Neural crest cell (in vitro differentiated cells): ENCODE measurements at regions not wholly inside any gene's neighbourhood (a gene's known extent, or its start where the extent isn't known, plus 50 kb on each side); places are given as distances from the start of the nearest gene placed in this dataset.

ENCODE experiments used
- DNase-seq: peaks from one replicate; pipeline ENCODE4 v3.0.0; 2021; ENCODE audit warnings: low read depth, mixed read lengths, low spot score
- H3K27ac Mint-ChIP-seq: one replicate; pipeline ENCODE4 v1.8.0; 2021; ENCODE audit warnings: mild to moderate bottlenecking, mixed read lengths; ENCODE audit not compliant: unreplicated experiment
- H3K27me3 Mint-ChIP-seq: 2 replicates; pipeline ENCODE4 v1.8.0; 2021; ENCODE audit warnings: low read depth, mild to moderate bottlenecking, mixed read lengths
- H3K36me3 Mint-ChIP-seq: 2 replicates; pipeline ENCODE4 v1.8.0; 2021; ENCODE audit warnings: low read depth, mild to moderate bottlenecking, mixed read lengths
- H3K4me1 Mint-ChIP-seq: 2 replicates; pipeline ENCODE4 v1.8.0; 2021; ENCODE audit warnings: mixed read lengths
- H3K4me3 Mint-ChIP-seq: one replicate; pipeline ENCODE4 v1.8.0; 2021; ENCODE audit warnings: mild to moderate bottlenecking, mixed read lengths
- H3K9me3 Mint-ChIP-seq: 2 replicates; pipeline ENCODE4 v1.8.0; 2021; ENCODE audit warnings: mixed read lengths
- CTCF ChIP-seq: fragments of 200-600 bp; sonication (generic); conservative IDR thresholded peaks from 2 replicates; pipeline ENCODE4 v1.5.0; 2021; ENCODE audit warnings: antibody characterized with exemption, mild to moderate bottlenecking

GRCh38 chr9:135239100-135239768, 151.8 kb downstream of the OLFM1 start:
- Mint-ChIP-seq H3K36me3 (no peaks in the 10 kb centered on the region), H3K4me3 (no peak overlapping the region), H3K27me3 (peaks cover 1% of the 10 kb centered on the region), H3K27ac (no peak overlapping the region), H3K9me3 (no peaks in the 10 kb centered on the region), H3K4me1 (no peaks in the 10 kb centered on the region)
- DNase-seq, result no peak
- TF ChIP-seq CTCF, result no peak

- no peaks in the 10 kb centered on the region for H3K27me3 Mint-ChIP-seq
- H3K4me1 Mint-ChIP-seq, result no peaks in the 10 kb centered on the region
- no peak overlapping the region for H3K4me3 Mint-ChIP-seq
- H3K36me3 Mint-ChIP-seq, result no peaks in the 10 kb centered on the region
- no peak for TF ChIP-seq CTCF
- no peak for DNase-seq
- no peaks in the 10 kb centered on the region for H3K9me3 Mint-ChIP-seq
- H3K27ac Mint-ChIP-seq, result peak overlapping the region; percentile 54
These were observed 152.3 kb downstream of the OLFM1 start for GRCh38 chr9:135239769-135240141.

- Mint-ChIP-seq H3K4me1 (no peaks in the 10 kb centered on the region), H3K36me3 (no peaks in the 10 kb centered on the region), H3K4me3 (no peak overlapping the region), H3K27me3 (no peaks in the 10 kb centered on the region), H3K27ac (no peak overlapping the region), H3K9me3 (no peaks in the 10 kb centered on the region)
- no peak for TF ChIP-seq CTCF
- DNase-seq, result no peak
These were observed 152.8 kb downstream of the OLFM1 start for GRCh38 chr9:135240222-135240621.

- no peaks in the 10 kb centered on the region for H3K36me3 Mint-ChIP-seq
- peak overlapping the region; percentile 19 for H3K27ac Mint-ChIP-seq
These were observed 153.4 kb downstream of the OLFM1 start for GRCh38 chr9:135240871-135241311.

GRCh38 chr9:135241381-135242048, 154.0 kb downstream of the OLFM1 start:
- Mint-ChIP-seq H3K4me3 (no peak overlapping the region), H3K4me1 (peaks cover 3% of the 10 kb centered on the region), H3K9me3 (no peaks in the 10 kb centered on the region), H3K36me3 (no peaks in the 10 kb centered on the region), H3K27me3 (no peaks in the 10 kb centered on the region), H3K27ac (no peak overlapping the region)
- TF ChIP-seq CTCF, result no peak
- no peak for DNase-seq

More at GRCh38 chr9:135240871-135241311, 153.4 kb downstream of the OLFM1 start:
- TF ChIP-seq CTCF, result no peak
- Mint-ChIP-seq H3K9me3 (no peaks in the 10 kb centered on the region), H3K4me1 (no peaks in the 10 kb centered on the region), H3K4me3 (no peak overlapping the region), H3K27me3 (no peaks in the 10 kb centered on the region)
- no peak for DNase-seq
